Peyer's patch (tissue), 4 donors: ENCODE measurements at regions not wholly inside any gene's neighbourhood (a gene's known extent, or its start where the extent isn't known, plus 50 kb on each side); places are given as distances from the start of the nearest gene placed in this dataset.

Experiments
- DNase-seq, 3 donors: peaks; one replicate each; pipeline ENCODE4 v3.0.0-alpha.2; 2017 to 2019
- H3K27ac ChIP-seq, 4 donors: fragments of 200-600 bp; sonication (generic); one replicate each; pipeline ENCODE4 v1.5.1; 2016 to 2019
- H3K27me3 ChIP-seq, 2 donors: fragments of 200-600 bp; sonication (generic); one replicate each; pipeline ENCODE4 v1.5.1; 2019
- H3K36me3 ChIP-seq, 3 donors: fragments of 200-600 bp; sonication (generic); one replicate each; pipeline ENCODE4 v1.5.1; 2016 to 2019
- H3K4me1 ChIP-seq, 4 donors: fragments of 200-600 bp; sonication (generic); one replicate each; pipeline ENCODE4 v1.5.1; 2016 to 2019
- H3K4me3 ChIP-seq, 4 donors: fragments of 200-600 bp; sonication (generic); 1 replicate in 3 of 4; 2 replicates in 1 of 4; pipeline ENCODE4 v1.5.1; 2016 to 2019; ENCODE audit warnings: mild to moderate bottlenecking in 1 of 4
- H3K9me3 ChIP-seq, 4 donors: fragments of 200-600 bp; sonication (generic); one replicate each; pipeline ENCODE4 v1.5.1; 2016 to 2019; ENCODE audit warnings: mild to moderate bottlenecking in 1 of 4
- CTCF ChIP-seq, 6 experiments: fragments of 450-650 bp in 4 of 6; fragments of 200-600 bp in 2 of 6; sonication (generic) in 1 of 6; IDR thresholded peaks; one replicate each; pipeline ENCODE4 v1.5.1; 2017 to 2019; ENCODE audit warnings: antibody characterized with exemption in 6 of 6, mild to moderate bottlenecking in 3 of 6, moderate library complexity in 1 of 6
- POLR2A ChIP-seq, 2 donors: fragments of 450-650 bp; IDR thresholded peaks; one replicate each; pipeline ENCODE4 v1.5.1; 2017; ENCODE audit warnings: antibody characterized with exemption in 2 of 2, mild to moderate bottlenecking in 2 of 2, moderate library complexity in 2 of 2

DNA sequence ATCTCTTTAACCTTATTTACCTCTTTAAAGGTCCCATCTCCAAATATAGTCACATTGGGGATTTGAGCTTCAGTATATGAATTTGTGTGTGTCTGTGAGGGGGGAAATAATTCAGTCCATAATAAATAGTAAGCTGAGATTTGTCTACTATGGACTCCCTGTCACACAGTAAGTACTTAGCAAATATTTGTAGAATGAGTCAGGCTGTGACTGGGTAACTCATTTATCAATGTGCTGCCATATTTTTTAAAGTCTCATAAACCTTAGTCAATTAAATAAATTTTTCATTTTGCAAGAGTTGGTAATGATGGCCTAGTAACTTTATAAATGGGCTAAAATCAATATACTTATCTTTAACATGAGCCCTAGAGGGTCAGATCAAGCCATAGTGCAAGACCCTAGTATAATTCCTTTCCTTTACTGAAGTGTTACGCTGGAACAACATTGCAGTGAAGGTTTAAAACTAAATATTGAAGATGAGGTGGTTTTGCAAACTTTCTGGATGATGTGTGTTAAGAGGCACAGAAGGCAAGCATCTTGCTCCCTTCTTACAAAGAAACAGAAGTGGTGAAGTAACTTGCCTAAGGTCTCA lies 305.1 kb downstream of the KCNRG start:
- H3K27ac ChIP-seq = peak overlapping the region in 1 of 4 donors; percentile 40
- H3K4me3 ChIP-seq = no peak overlapping the region
- H3K27me3 ChIP-seq = no peaks in the 10 kb centered on the region
- DNase-seq = no peak
- H3K4me1 ChIP-seq = no peaks in the 10 kb centered on the region
- no peaks in the 10 kb centered on the region for H3K36me3 ChIP-seq
- TF ChIP-seq CTCF (IDR thresholded peaks at IDR 0.05) = no peak
- TF ChIP-seq POLR2A (IDR thresholded peaks at IDR 0.05) = no peak
- H3K9me3 ChIP-seq = no peaks in the 10 kb centered on the region

DNA sequence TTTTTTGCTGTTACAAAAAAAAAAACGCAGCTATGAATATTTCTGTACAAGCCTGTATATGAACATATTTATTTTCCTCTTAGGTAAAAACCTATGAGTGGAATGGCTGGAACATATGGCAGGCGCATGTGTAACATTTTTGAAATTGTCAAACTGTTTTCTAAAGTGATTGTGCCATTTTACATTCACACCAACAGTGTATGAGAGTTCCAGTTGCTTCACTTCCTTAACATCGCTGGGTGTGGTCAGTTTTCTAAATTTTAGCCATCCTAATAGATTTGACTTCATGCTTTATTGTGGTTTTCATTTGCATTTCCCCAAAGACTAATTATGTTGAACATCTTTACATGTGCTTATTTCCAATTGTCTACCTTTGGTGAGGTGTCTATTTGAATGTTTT lies 306.8 kb downstream of the KCNRG start:
- no peaks in the 10 kb centered on the region for H3K4me1 ChIP-seq
- TF ChIP-seq CTCF (IDR thresholded peaks at IDR 0.05) (no peak), POLR2A (IDR thresholded peaks at IDR 0.05) (no peak)
- H3K4me3 ChIP-seq = no peak overlapping the region
- H3K27me3 ChIP-seq = no peaks in the 10 kb centered on the region
- no peak overlapping the region for H3K27ac ChIP-seq
- H3K9me3 ChIP-seq = no peaks in the 10 kb centered on the region
- no peaks in the 10 kb centered on the region for H3K36me3 ChIP-seq
- DNase-seq = no peak

DNA sequence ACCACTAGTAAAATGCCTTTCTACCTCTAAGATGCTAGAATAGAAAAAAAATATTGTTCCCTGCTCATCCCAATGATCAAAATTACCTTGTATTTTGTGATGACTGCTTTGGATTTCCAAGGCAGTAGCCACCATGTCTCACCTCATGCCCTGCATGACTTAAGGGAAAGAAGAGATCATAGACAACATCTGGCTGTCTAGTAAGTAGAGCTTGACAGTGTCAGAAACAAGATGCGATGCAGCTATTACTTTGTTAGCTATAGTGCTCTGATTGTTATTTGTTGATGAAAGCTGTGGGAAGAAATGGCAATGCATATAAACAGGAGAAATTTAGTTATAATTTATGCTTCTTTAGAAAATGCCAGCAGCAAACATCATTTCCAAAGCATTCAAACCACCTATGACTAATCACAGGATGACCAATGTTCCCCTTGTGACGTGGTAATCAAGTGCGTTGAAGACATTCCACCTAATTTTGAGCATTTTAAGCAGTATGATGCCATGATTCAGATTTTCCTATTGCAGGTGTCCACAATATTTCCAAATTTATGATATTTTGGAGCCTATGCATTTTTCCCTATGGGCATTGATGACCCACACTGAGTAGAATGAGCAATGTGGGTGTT lies 308.3 kb downstream of the KCNRG start:
- Histone ChIP-seq H3K27ac (no peak overlapping the region), H3K27me3 (no peaks in the 10 kb centered on the region), H3K9me3 (no peaks in the 10 kb centered on the region), H3K36me3 (no peaks in the 10 kb centered on the region), H3K4me1 (no peaks in the 10 kb centered on the region), H3K4me3 (no peak overlapping the region)
- TF ChIP-seq CTCF (IDR thresholded peaks at IDR 0.05) (no peak), POLR2A (IDR thresholded peaks at IDR 0.05) (no peak)
- no peak for DNase-seq

DNA sequence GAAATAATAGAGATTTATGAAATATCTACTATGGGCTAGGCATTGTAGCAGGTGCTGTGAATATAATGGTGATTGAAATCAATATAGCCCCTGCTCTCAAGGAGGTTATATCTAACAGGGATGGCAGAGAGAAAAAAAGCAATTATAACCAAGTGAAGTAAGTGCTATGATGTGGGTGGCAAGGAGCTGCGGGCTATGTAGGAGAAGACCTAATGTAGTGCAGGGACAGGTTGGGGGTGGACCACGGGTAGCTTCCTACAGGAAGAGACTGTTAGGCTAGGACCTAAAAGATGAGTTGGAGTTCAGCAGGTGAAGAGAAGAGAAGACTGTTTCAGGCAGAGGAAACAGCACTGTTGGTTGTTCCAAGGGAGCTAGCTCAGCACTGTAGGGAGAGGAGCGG lies 311.0 kb downstream of the KCNRG start:
- Histone ChIP-seq H3K4me3 (no peak overlapping the region), H3K36me3 (no peaks in the 10 kb centered on the region), H3K9me3 (no peaks in the 10 kb centered on the region), H3K27ac (no peak overlapping the region), H3K27me3 (no peaks in the 10 kb centered on the region), H3K4me1 (no peaks in the 10 kb centered on the region)
- no peak for DNase-seq
- TF ChIP-seq CTCF (IDR thresholded peaks at IDR 0.05) = no peak
- no peak for TF ChIP-seq POLR2A (IDR thresholded peaks at IDR 0.05)

GRCh38 chr13:50326811-50327210 lies 311.6 kb downstream of the KCNRG start:
- H3K36me3 ChIP-seq = no peaks in the 10 kb centered on the region
- H3K4me1 ChIP-seq = no peaks in the 10 kb centered on the region
- no peak overlapping the region for H3K27ac ChIP-seq
- H3K9me3 ChIP-seq = no peaks in the 10 kb centered on the region
- TF ChIP-seq POLR2A (IDR thresholded peaks at IDR 0.05) (no peak), CTCF (IDR thresholded peaks at IDR 0.05) (no peak)
- no peak overlapping the region for H3K4me3 ChIP-seq
- no peak for DNase-seq
- H3K27me3 ChIP-seq = no peaks in the 10 kb centered on the region
